ENCODE measurements at regions not wholly inside any gene's neighbourhood (a gene's known extent, or its start where the extent isn't known, plus 50 kb on each side); places are given as distances from the start of the nearest gene placed in this dataset.

GRCh38 chr13:90239130-90239529 is 1108.4 kb upstream of the MIR17HG start:
- Histone ChIP-seq H3K27me3 (ENCODE audit: insufficient read depth, poor library complexity, severe bottlenecking) (no peaks in the 10 kb centered on the region), H3K4me3 (replicated peaks; ENCODE audit: insufficient read depth, low read length) (no peak overlapping the region), H3K27ac (replicated peaks) (no peak overlapping the region)
- TF ChIP-seq POLR2AphosphoS5 (IDR thresholded peaks at IDR 0.05; ENCODE audit: low read depth): no peak
- no peak for TF ChIP-seq SPI1 (IDR thresholded peaks at IDR 0.05; ENCODE audit: borderline replicate concordance, low read depth)
- no peak for TF ChIP-seq GABPA (IDR thresholded peaks at IDR 0.05; ENCODE audit: low read depth)
- TF ChIP-seq REST (IDR thresholded peaks at IDR 0.05; ENCODE audit: insufficient replicate concordance, low read depth): no peak
- no peak for TF ChIP-seq CTCF (IDR thresholded peaks at IDR 0.05; ENCODE audit: insufficient read depth, low read length)
- DNase-seq (ENCODE audit: low read depth in 1 of 2, low spot score in 1 of 2): no peak

GRCh38 chr13:90246005-90246404 is 1101.5 kb upstream of the MIR17HG start:
- no peak overlapping the region for H3K4me3 ChIP-seq (replicated peaks; ENCODE audit: insufficient read depth, low read length)
- TF ChIP-seq CTCF (IDR thresholded peaks at IDR 0.05; ENCODE audit: insufficient read depth, low read length): no peak
- no peak for TF ChIP-seq SPI1 (IDR thresholded peaks at IDR 0.05; ENCODE audit: borderline replicate concordance, low read depth)
- no peak for TF ChIP-seq GABPA (IDR thresholded peaks at IDR 0.05; ENCODE audit: low read depth)
- TF ChIP-seq REST (IDR thresholded peaks at IDR 0.05; ENCODE audit: insufficient replicate concordance, low read depth): no peak
- no peak for TF ChIP-seq POLR2AphosphoS5 (IDR thresholded peaks at IDR 0.05; ENCODE audit: low read depth)
- no peak overlapping the region for H3K27ac ChIP-seq (replicated peaks)
- DNase-seq (ENCODE audit: low read depth in 1 of 2, low spot score in 1 of 2): no peak
- no peaks in the 10 kb centered on the region for H3K27me3 ChIP-seq (ENCODE audit: insufficient read depth, poor library complexity, severe bottlenecking)

GRCh38 chr13:90246687-90247345 is 1100.7 kb upstream of the MIR17HG start:
- DNase-seq (ENCODE audit: low read depth in 1 of 2, low spot score in 1 of 2): no peak
- Histone ChIP-seq H3K4me3 (replicated peaks; ENCODE audit: insufficient read depth, low read length) (no peak overlapping the region), H3K27me3 (ENCODE audit: insufficient read depth, poor library complexity, severe bottlenecking) (no peaks in the 10 kb centered on the region), H3K27ac (replicated peaks) (no peak overlapping the region)
- TF ChIP-seq POLR2AphosphoS5 (IDR thresholded peaks at IDR 0.05; ENCODE audit: low read depth): no peak
- TF ChIP-seq SPI1 (IDR thresholded peaks at IDR 0.05; ENCODE audit: borderline replicate concordance, low read depth): no peak
- TF ChIP-seq GABPA (IDR thresholded peaks at IDR 0.05; ENCODE audit: low read depth): no peak
- no peak for TF ChIP-seq CTCF (IDR thresholded peaks at IDR 0.05; ENCODE audit: insufficient read depth, low read length)
- TF ChIP-seq REST (IDR thresholded peaks at IDR 0.05; ENCODE audit: insufficient replicate concordance, low read depth): no peak
